Osteoblast (primary cell): ENCODE measurements at regions not wholly inside any gene's neighbourhood (a gene's known extent, or its start where the extent isn't known, plus 50 kb on each side); places are given as distances from the start of the nearest gene placed in this dataset.

Source experiments
- DNase-seq: peaks from one replicate; pipeline ENCODE4 v3.0.0; 2011; ENCODE audit warnings: low spot score, mixed read lengths; ENCODE audit not compliant: insufficient read length; ENCODE audit errors: missing footprints
- H2AFZ ChIP-seq: 2 replicates; pipeline ENCODE4 v1.6.0; 2011; ENCODE audit warnings: mild to moderate bottlenecking, low read length
- H3K27ac ChIP-seq: 2 replicates; pipeline ENCODE4 v1.5.1; 2011; ENCODE audit warnings: mild to moderate bottlenecking, low read depth, low read length, moderate library complexity
- H3K27me3 ChIP-seq: 2 replicates; pipeline ENCODE4 v1.6.0; 2012; ENCODE audit warnings: mild to moderate bottlenecking, control low read depth, inconsistent platforms, low read length, moderate library complexity; ENCODE audit not compliant: insufficient read depth
- H3K36me3 ChIP-seq: 2 replicates; pipeline ENCODE4 v1.5.1; 2011; ENCODE audit warnings: mild to moderate bottlenecking, low read length, control low read depth, moderate library complexity; ENCODE audit not compliant: insufficient read depth
- H3K4me1 ChIP-seq: 2 replicates; pipeline ENCODE4 v1.5.1; 2011; ENCODE audit warnings: mild to moderate bottlenecking, low read length, control low read depth, moderate library complexity; ENCODE audit not compliant: insufficient read depth
- H3K4me2 ChIP-seq: 2 replicates; pipeline ENCODE4 v1.6.0; 2011; ENCODE audit warnings: mild to moderate bottlenecking, low read length; ENCODE audit not compliant: insufficient read depth
- H3K4me3 ChIP-seq: fragments of 200-600 bp; sonication (generic); 3 replicates; pipeline ENCODE4 v1.5.1; 2012; ENCODE audit warnings: mild to moderate bottlenecking, low read length, inconsistent platforms; ENCODE audit not compliant: insufficient read depth
- H3K79me2 ChIP-seq: 2 replicates; pipeline ENCODE4 v1.6.0; 2012; ENCODE audit warnings: mild to moderate bottlenecking, low read length, control low read depth, inconsistent platforms; ENCODE audit not compliant: insufficient read depth
- H3K9me3 ChIP-seq: 2 replicates; pipeline ENCODE4 v1.5.1; 2011; ENCODE audit warnings: low read depth, low read length, control low read depth
- H4K20me1 ChIP-seq: 2 replicates; pipeline ENCODE4 v1.6.0; 2012; ENCODE audit warnings: mild to moderate bottlenecking, low read length, control low read depth; ENCODE audit not compliant: insufficient read depth
- TF ChIP-seq, protein P1 (sequence below): IDR thresholded peaks from 2 replicates; pipeline ENCODE4 v1.5.1; 2011; ENCODE audit warnings: mild to moderate bottlenecking, low read depth, low read length, moderate library complexity; ENCODE audit errors: extremely low read depth

DNA sequence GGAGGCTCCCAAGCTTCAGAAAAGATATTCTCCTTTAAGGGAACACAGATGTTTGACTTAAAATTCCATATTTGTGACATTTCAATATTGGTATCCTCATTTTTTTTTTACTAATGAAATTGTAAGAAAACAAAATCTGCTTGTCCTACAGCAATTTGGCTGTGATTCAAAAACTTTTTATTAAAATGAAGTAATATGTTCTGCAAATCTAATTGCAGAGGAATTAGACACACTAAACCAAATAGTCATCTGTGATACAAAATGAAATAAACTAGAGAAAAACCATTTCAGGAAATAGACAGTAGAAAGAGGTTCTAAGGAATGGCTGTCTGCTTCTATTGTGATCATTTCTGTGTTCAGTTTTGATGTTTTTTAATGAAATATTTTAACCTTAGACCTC is 50.1 kb upstream of the HIF1A start:
- no peaks in the 10 kb centered on the region for H3K27me3 ChIP-seq
- no peak overlapping the region for H3K4me3 ChIP-seq
- TF ChIP-seq, protein P1, sequence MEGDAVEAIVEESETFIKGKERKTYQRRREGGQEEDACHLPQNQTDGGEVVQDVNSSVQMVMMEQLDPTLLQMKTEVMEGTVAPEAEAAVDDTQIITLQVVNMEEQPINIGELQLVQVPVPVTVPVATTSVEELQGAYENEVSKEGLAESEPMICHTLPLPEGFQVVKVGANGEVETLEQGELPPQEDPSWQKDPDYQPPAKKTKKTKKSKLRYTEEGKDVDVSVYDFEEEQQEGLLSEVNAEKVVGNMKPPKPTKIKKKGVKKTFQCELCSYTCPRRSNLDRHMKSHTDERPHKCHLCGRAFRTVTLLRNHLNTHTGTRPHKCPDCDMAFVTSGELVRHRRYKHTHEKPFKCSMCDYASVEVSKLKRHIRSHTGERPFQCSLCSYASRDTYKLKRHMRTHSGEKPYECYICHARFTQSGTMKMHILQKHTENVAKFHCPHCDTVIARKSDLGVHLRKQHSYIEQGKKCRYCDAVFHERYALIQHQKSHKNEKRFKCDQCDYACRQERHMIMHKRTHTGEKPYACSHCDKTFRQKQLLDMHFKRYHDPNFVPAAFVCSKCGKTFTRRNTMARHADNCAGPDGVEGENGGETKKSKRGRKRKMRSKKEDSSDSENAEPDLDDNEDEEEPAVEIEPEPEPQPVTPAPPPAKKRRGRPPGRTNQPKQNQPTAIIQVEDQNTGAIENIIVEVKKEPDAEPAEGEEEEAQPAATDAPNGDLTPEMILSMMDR: no peak

More for the DNA sequence above, 50.1 kb upstream of the HIF1A start:
- Histone ChIP-seq H3K27ac (no peak overlapping the region), H3K9me3 (no peaks in the 10 kb centered on the region), H3K79me2 (no peaks in the 10 kb centered on the region), H3K36me3 (no peaks in the 10 kb centered on the region), H4K20me1 (no peaks in the 10 kb centered on the region), H2AFZ (no peak overlapping the region), H3K4me2 (no peak overlapping the region), H3K4me1 (peaks cover 23% of the 10 kb centered on the region)
- no peak for DNase-seq
